IPS-15b (cell line): ENCODE measurements at regions not wholly inside any gene's neighbourhood (a gene's known extent, or its start where the extent isn't known, plus 50 kb on each side); places are given as distances from the start of the nearest gene placed in this dataset.

Experiments
- H3K27me3 ChIP-seq: one replicate; pipeline ENCODE4 v1.6.1; 2013; ENCODE audit warnings: low read length; ENCODE audit not compliant: control insufficient read depth, insufficient read depth
- H3K36me3 ChIP-seq: one replicate; pipeline ENCODE4 v1.6.1; 2013; ENCODE audit warnings: low read length; ENCODE audit not compliant: control insufficient read depth, insufficient read depth
- H3K4me1 ChIP-seq: one replicate; pipeline ENCODE4 v1.6.1; 2013; ENCODE audit warnings: mild to moderate bottlenecking, low read length; ENCODE audit not compliant: control insufficient read depth, insufficient read depth
- H3K4me3 ChIP-seq: one replicate; pipeline ENCODE4 v1.5.1; 2013; ENCODE audit warnings: low read depth, low read length
- H3K9ac ChIP-seq: one replicate; pipeline ENCODE4 v1.6.1; 2013; ENCODE audit warnings: low read depth, mild to moderate bottlenecking, low read length
- H3K9me3 ChIP-seq: one replicate; pipeline ENCODE4 v1.6.1; 2013; ENCODE audit warnings: mild to moderate bottlenecking, low read length; ENCODE audit not compliant: control insufficient read depth, insufficient read depth

- Histone ChIP-seq H3K4me3 (no peak overlapping the region), H3K36me3 (no peaks in the 10 kb centered on the region), H3K9me3 (no peaks in the 10 kb centered on the region), H3K9ac (no peak overlapping the region), H3K27me3 (no peaks in the 10 kb centered on the region), H3K4me1 (peaks cover 2% of the 10 kb centered on the region)
Measured at GRCh38 chr12:11946161-11946560, 124.6 kb upstream of the BCL2L14 start.

DNA sequence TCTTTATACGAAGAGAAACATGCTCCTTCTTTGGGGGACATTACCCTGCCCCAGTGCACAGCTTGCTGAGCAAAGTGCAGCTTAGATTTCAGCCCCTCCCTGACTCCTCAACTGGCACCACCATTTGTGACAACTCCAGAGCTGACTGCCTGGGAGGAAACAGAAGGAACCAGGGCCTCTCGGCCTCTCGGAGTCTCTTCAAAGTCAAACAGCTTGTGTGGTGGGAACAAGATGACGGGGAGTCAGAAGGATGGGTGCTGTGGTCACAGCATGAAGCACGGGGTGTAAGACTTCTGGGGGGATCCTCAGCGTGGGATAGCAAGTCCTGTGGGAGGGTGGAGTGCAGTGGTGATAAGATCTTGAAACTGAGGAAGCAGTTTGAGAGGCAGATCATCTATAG is 123.5 kb upstream of the BCL2L14 start:
- Histone ChIP-seq H3K4me1 (peaks cover 2% of the 10 kb centered on the region), H3K4me3 (no peak overlapping the region), H3K9me3 (no peaks in the 10 kb centered on the region), H3K27me3 (no peaks in the 10 kb centered on the region), H3K9ac (no peak overlapping the region), H3K36me3 (no peaks in the 10 kb centered on the region)

GRCh38 chr12:11949738-11950411 is 120.9 kb upstream of the BCL2L14 start:
- no peak overlapping the region for H3K9ac ChIP-seq
- H3K27me3 ChIP-seq, result no peaks in the 10 kb centered on the region
- peaks cover 2% of the 10 kb centered on the region for H3K4me1 ChIP-seq
- no peaks in the 10 kb centered on the region for H3K36me3 ChIP-seq
- H3K4me3 ChIP-seq, result no peak overlapping the region
- no peaks in the 10 kb centered on the region for H3K9me3 ChIP-seq

GRCh38 chr12:11951209-11951608 is 119.5 kb upstream of the BCL2L14 start:
- H3K36me3 ChIP-seq, result no peaks in the 10 kb centered on the region
- H3K9me3 ChIP-seq, result no peaks in the 10 kb centered on the region
- H3K4me3 ChIP-seq, result no peak overlapping the region
- no peak overlapping the region for H3K9ac ChIP-seq
- peaks cover 2% of the 10 kb centered on the region for H3K4me1 ChIP-seq
- H3K27me3 ChIP-seq, result no peaks in the 10 kb centered on the region

GRCh38 chr12:11953523-11953922 is 117.2 kb upstream of the BCL2L14 start:
- peaks cover 2% of the 10 kb centered on the region for H3K4me1 ChIP-seq
- H3K36me3 ChIP-seq, result no peaks in the 10 kb centered on the region
- no peak overlapping the region for H3K4me3 ChIP-seq
- no peaks in the 10 kb centered on the region for H3K9me3 ChIP-seq
- no peak overlapping the region for H3K9ac ChIP-seq
- no peaks in the 10 kb centered on the region for H3K27me3 ChIP-seq

DNA sequence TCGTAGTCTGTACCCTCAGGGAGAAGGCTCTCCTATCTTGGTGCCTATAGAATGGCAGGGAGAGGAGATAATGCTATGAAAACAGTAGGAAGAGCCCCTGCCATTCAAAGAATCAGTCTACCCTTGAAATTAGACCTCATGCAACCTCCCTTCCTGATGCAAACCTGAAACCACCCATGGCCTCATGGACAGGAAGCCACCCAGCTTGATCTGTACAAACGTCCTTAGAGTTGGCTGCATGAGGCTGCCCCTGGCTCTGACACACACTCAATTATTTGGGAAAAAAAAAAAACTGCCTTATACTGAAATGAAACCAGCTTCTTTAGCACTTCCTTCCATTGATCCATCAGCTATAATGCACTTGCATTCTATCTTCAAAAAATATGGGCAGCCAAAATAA is 116.6 kb upstream of the BCL2L14 start:
- H3K27me3 ChIP-seq, result no peaks in the 10 kb centered on the region
- no peaks in the 10 kb centered on the region for H3K9me3 ChIP-seq
- peaks cover 5% of the 10 kb centered on the region for H3K4me1 ChIP-seq
- no peak overlapping the region for H3K9ac ChIP-seq
- no peak overlapping the region for H3K4me3 ChIP-seq
- no peaks in the 10 kb centered on the region for H3K36me3 ChIP-seq

GRCh38 chr12:11958221-11959091 is 112.3 kb upstream of the BCL2L14 start:
- Histone ChIP-seq H3K4me1 (peaks cover 3% of the 10 kb centered on the region), H3K9ac (no peak overlapping the region), H3K4me3 (no peak overlapping the region), H3K9me3 (no peaks in the 10 kb centered on the region), H3K36me3 (no peaks in the 10 kb centered on the region), H3K27me3 (no peaks in the 10 kb centered on the region)

GRCh38 chr12:11959117-11959823 is 111.5 kb upstream of the BCL2L14 start:
- Histone ChIP-seq H3K4me3 (no peak overlapping the region), H3K27me3 (no peaks in the 10 kb centered on the region), H3K9ac (no peak overlapping the region)

DNA sequence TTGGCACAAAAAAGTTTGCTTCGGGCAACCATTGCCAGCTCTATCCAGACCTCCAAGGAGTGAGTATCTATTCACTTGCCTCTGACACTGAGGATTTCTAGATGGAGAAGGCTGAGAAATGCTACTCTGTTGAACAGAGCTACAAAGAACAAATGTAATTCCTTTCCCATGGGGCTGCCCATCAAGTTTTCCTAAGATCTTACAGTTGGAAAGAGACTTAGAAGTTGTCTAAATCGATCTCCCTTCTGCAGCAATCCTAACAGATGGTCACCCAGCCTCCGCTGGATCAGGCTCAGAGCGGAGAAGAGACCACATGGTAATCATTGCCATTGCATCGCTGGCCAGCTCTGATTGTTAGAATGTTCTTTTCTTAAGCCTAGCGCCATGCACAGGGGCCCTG is 110.1 kb upstream of the BCL2L14 start:
- no peaks in the 10 kb centered on the region for H3K36me3 ChIP-seq
- H3K9ac ChIP-seq, result no peak overlapping the region
- no peaks in the 10 kb centered on the region for H3K9me3 ChIP-seq
- no peak overlapping the region for H3K4me3 ChIP-seq
- H3K4me1 ChIP-seq, result peaks cover 5% of the 10 kb centered on the region
- no peaks in the 10 kb centered on the region for H3K27me3 ChIP-seq

More at GRCh38 chr12:11959117-11959823, 111.5 kb upstream of the BCL2L14 start:
- H3K9me3 ChIP-seq, result no peaks in the 10 kb centered on the region
- H3K4me1 ChIP-seq, result peaks cover 5% of the 10 kb centered on the region
- no peaks in the 10 kb centered on the region for H3K36me3 ChIP-seq

GRCh38 chr12:11961686-11962085 is 109.1 kb upstream of the BCL2L14 start:
- Histone ChIP-seq H3K9me3 (no peaks in the 10 kb centered on the region), H3K36me3 (no peaks in the 10 kb centered on the region), H3K4me1 (peaks cover 5% of the 10 kb centered on the region), H3K9ac (no peak overlapping the region), H3K27me3 (no peaks in the 10 kb centered on the region), H3K4me3 (no peak overlapping the region)

DNA sequence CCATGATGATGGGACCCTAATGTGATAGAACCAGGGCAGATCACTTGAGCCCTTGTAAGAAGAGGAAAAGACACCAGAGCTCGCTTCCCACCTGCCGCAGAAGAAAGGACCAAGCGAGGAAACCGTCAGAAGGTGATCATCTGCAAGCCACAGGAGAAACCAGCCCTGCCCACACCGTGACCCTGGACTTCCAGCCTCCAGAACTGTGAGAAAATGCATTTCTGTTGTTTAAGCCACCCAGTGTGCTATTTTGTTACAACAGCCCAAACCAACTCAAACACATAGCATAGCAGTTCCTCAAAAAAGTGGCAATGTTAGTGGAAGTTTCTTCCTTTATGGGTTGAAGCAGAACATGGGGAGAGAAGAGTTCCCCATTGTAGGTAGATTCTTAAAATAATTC is 107.9 kb upstream of the BCL2L14 start:
- Histone ChIP-seq H3K36me3 (no peaks in the 10 kb centered on the region), H3K9ac (no peak overlapping the region), H3K27me3 (no peaks in the 10 kb centered on the region), H3K4me3 (no peak overlapping the region), H3K4me1 (peaks cover 5% of the 10 kb centered on the region), H3K9me3 (no peaks in the 10 kb centered on the region)
